GM23338 (cell line): ENCODE measurements at regions not wholly inside any gene's neighbourhood (a gene's known extent, or its start where the extent isn't known, plus 50 kb on each side); places are given as distances from the start of the nearest gene placed in this dataset.

Experiments used
- CTCF ChIP-seq, 2 experiments: fragments of 200-600 bp in 1 of 2; sonication (generic) in 1 of 2; conservative IDR thresholded peaks; 2 replicates each; pipeline versions ENCODE4 v1.5.1 to v1.6.1; 2016 to 2017; ENCODE audit warnings: antibody characterized with exemption in 2 of 2, low read depth in 2 of 2, mild to moderate bottlenecking in 2 of 2, moderate library complexity in 1 of 2
- EZH2 ChIP-seq: fragments of 200-600 bp; sonication (generic); IDR thresholded peaks from one replicate; pipeline ENCODE4 v1.8.0; 2017; ENCODE audit warnings: antibody characterized with exemption, mild to moderate bottlenecking, low read depth; ENCODE audit not compliant: unreplicated experiment
- JUNB ChIP-seq: IDR thresholded peaks from one replicate; pipeline ENCODE4 v1.6.1; 2016; ENCODE audit warnings: antibody characterized with exemption; ENCODE audit not compliant: unreplicated experiment
- NANOG ChIP-seq: IDR thresholded peaks from 2 replicates; pipeline ENCODE4 v1.6.1; 2016; ENCODE audit warnings: antibody characterized with exemption, borderline replicate concordance
- POLR2AphosphoS5 ChIP-seq: IDR thresholded peaks from 2 replicates; pipeline ENCODE4 v1.6.1; 2016; ENCODE audit warnings: antibody characterized with exemption, low read depth
- REST ChIP-seq: IDR thresholded peaks from one replicate; pipeline ENCODE4 v1.6.1; 2018; ENCODE audit warnings: antibody characterized with exemption; ENCODE audit not compliant: unreplicated experiment
- STAT1 ChIP-seq: IDR thresholded peaks from one replicate; pipeline ENCODE4 v1.6.1; 2016; ENCODE audit warnings: antibody characterized with exemption; ENCODE audit not compliant: unreplicated experiment

GRCh38 chr5:1651971-1652872 is 128.5 kb upstream of the LPCAT1 start:
- TF ChIP-seq CTCF (conservative IDR thresholded peaks at IDR 0.05; ENCODE audit: low read depth in 2 of 2), result no peak
- TF ChIP-seq NANOG, result no peak
- no peak for TF ChIP-seq JUNB
- no peak for TF ChIP-seq POLR2AphosphoS5
- no peak for TF ChIP-seq EZH2
- TF ChIP-seq REST, result no peak
- TF ChIP-seq STAT1, result no peak
